Panc1 (cell line): ENCODE measurements at regions not wholly inside any gene's neighbourhood (a gene's known extent, or its start where the extent isn't known, plus 50 kb on each side); places are given as distances from the start of the nearest gene placed in this dataset.

ENCODE experiments used
- ATAC-seq: fragments of 200-7000 bp; cut with Tn5 transposase; 2 replicates; pipeline ENCODE4 v1.9.1; 2020; ENCODE audit warnings: mild to moderate bottlenecking, moderate library complexity
- BruUV-seq: library from RNA; stranded (reverse); fragments of 400-500 nt; replicated peaks from 2 replicates; lab custom pipeline; 2021; lab: Mats Ljungman, UMichigan
- CTCF ChIA-PET: fragments of 300-600 bp; sonication (Branson Sonifier 250); formaldehyde crosslinking; loops from one replicate; lab custom pipeline; 2022; ENCODE audit warnings: antibody characterized with exemption; lab: Charles Lee
- POLR2A ChIA-PET: fragments of 300-600 bp; sonication (Branson Sonifier 250); formaldehyde crosslinking; loops from one replicate; lab custom pipeline; 2022; ENCODE audit warnings: antibody characterized with exemption; lab: Charles Lee
- DNase-seq: peaks from one replicate; pipeline ENCODE4 v3.0.0-alpha.2; 2010; ENCODE audit warnings: low read depth, low spot score
- H3K27ac ChIP-seq: 2 replicates; pipeline ENCODE4 v1.5.1; 2011; ENCODE audit warnings: mild to moderate bottlenecking, low read length, inconsistent platforms
- H3K27me3 ChIP-seq: fragments of 200-500 bp; sonication (Bioruptor generic); 2 replicates; pipeline ENCODE4 v1.6.0; 2014; ENCODE audit warnings: low read length, inconsistent platforms; ENCODE audit not compliant: control insufficient read depth, insufficient read depth
- H3K36me3 ChIP-seq: fragments of 200-500 bp; sonication (Bioruptor generic); 2 replicates; pipeline ENCODE4 v1.5.1; 2014; ENCODE audit warnings: inconsistent platforms, mild to moderate bottlenecking, low read length, moderate library complexity; ENCODE audit not compliant: control insufficient read depth, insufficient read depth
- H3K4me1 ChIP-seq: 2 replicates; pipeline ENCODE4 v1.5.1; 2011; ENCODE audit warnings: inconsistent platforms, mild to moderate bottlenecking, low read length, moderate library complexity; ENCODE audit not compliant: control insufficient read depth, insufficient read depth
- H3K4me3 ChIP-seq, 2 experiments: 2 replicates each; pipeline ENCODE4 v1.5.1; 2011 to 2012; ENCODE audit warnings: low read depth in 2 of 2, low read length in 2 of 2, mild to moderate bottlenecking in 2 of 2, inconsistent platforms in 1 of 2, moderate library complexity in 1 of 2
- H3K9me3 ChIP-seq: fragments of 200-500 bp; sonication (Bioruptor generic); 2 replicates; pipeline ENCODE4 v1.5.1; 2014; ENCODE audit warnings: low read depth, mild to moderate bottlenecking, inconsistent platforms, low read length, moderate library complexity; ENCODE audit not compliant: control insufficient read depth, insufficient read depth
- CTCF ChIP-seq: fragments of 450-650 bp; IDR thresholded peaks from 2 replicates; pipeline ENCODE4 v1.5.1; 2017; ENCODE audit warnings: mild to moderate bottlenecking
- POLR2AphosphoS5 ChIP-seq: IDR thresholded peaks from 2 replicates; pipeline ENCODE4 v1.6.1; 2012; ENCODE audit warnings: mild to moderate bottlenecking, low read depth, low read length, moderate library complexity
- REST ChIP-seq, 2 experiments: IDR thresholded peaks; 2 replicates each; pipeline ENCODE4 v1.6.1; 2011 to 2012; ENCODE audit warnings: low read depth in 2 of 2, control low read depth in 1 of 2, low read length in 1 of 2, mild to moderate bottlenecking in 1 of 2, moderate library complexity in 1 of 2; ENCODE audit not compliant: insufficient read depth in 1 of 2
- SIN3A ChIP-seq: IDR thresholded peaks from 2 replicates; pipeline ENCODE4 v1.6.1; 2012; ENCODE audit warnings: low read depth, mild to moderate bottlenecking, low read length, moderate library complexity, borderline replicate concordance; ENCODE audit not compliant: insufficient read depth
- TCF7L2 ChIP-seq: IDR thresholded peaks from 2 replicates; pipeline ENCODE4 v1.6.1; 2011; ENCODE audit warnings: mild to moderate bottlenecking, low read depth, low read length, inconsistent platforms
- in situ Hi-C: cut with HindIII; loops from 2 replicates; pipeline ENCODE4 v1.10.0; 2016; ENCODE audit warnings: low sequenced_read_pairs, low pct_unique_long_range_greater_than_20kb
- intact Hi-C: fragments of 100-400 bp; cut with micrococcal nuclease; formaldehyde crosslinking; loops from one replicate; pipeline ENCODE4 v1.10.0; 2022; ENCODE audit not compliant: unreplicated experiment

GRCh38 chr2:34379586-34379985, 780.5 kb upstream of the FAM98A start:
- intact Hi-C loops (no loop called here), in situ Hi-C loops (no loop called here)
- Histone ChIP-seq H3K9me3 (no peaks in the 10 kb centered on the region), H3K27ac (no peak overlapping the region), H3K4me1 (no peaks in the 10 kb centered on the region), H3K4me3 (no peak overlapping the region), H3K36me3 (no peaks in the 10 kb centered on the region), H3K27me3 (no peaks in the 10 kb centered on the region)
- DNase-seq: no peak
- no TSS peak for BruUV-seq
- POLR2A ChIA-PET: no interaction called here
- CTCF ChIA-PET: no interaction called here
- ATAC-seq: no peak
- TF ChIP-seq REST (IDR thresholded peaks at IDR 0.05; ENCODE audit: insufficient read depth in 1 of 2, low read depth in 2 of 2, low read length in 1 of 2) (no peak), TCF7L2 (no peak), POLR2AphosphoS5 (no peak)

GRCh38 chr2:34373586-34374233, 774.6 kb upstream of the FAM98A start:
- Histone ChIP-seq H3K27me3 (no peaks in the 10 kb centered on the region), H3K4me3 (no peak overlapping the region), H3K36me3 (no peaks in the 10 kb centered on the region), H3K27ac (no peak overlapping the region), H3K4me1 (no peaks in the 10 kb centered on the region), H3K9me3 (no peaks in the 10 kb centered on the region)
- BruUV-seq: no TSS peak
- ATAC-seq (no peak), DNase-seq (no peak)
- ChIA-PET CTCF (no interaction called here), POLR2A (no interaction called here)
- in situ Hi-C loops: no loop called here
- TF ChIP-seq POLR2AphosphoS5 (no peak), TCF7L2 (no peak), SIN3A (no peak), CTCF (no peak), REST (IDR thresholded peaks at IDR 0.05; ENCODE audit: insufficient read depth in 1 of 2, low read depth in 2 of 2, low read length in 1 of 2) (no peak)
- intact Hi-C loops: no loop called here
